Testis (tissue), 2 donors: ENCODE measurements at regions not wholly inside any gene's neighbourhood (a gene's known extent, or its start where the extent isn't known, plus 50 kb on each side); places are given as distances from the start of the nearest gene placed in this dataset.

Experiments used
- DNase-seq: peaks from one replicate; pipeline ENCODE4 v3.0.0-alpha.2; 2019
- H3K27ac ChIP-seq, 2 donors: fragments of 200-600 bp; sonication (generic); one replicate each; pipeline ENCODE4 v1.5.1; 2019
- H3K27me3 ChIP-seq: fragments of 200-600 bp; sonication (generic); one replicate; pipeline ENCODE4 v1.5.1; 2019
- H3K36me3 ChIP-seq: fragments of 200-600 bp; sonication (generic); one replicate; pipeline ENCODE4 v1.5.1; 2017; ENCODE audit warnings: low read depth; ENCODE audit errors: missing control alignments
- H3K4me1 ChIP-seq: fragments of 200-600 bp; sonication (generic); one replicate; pipeline ENCODE4 v1.5.1; 2019
- H3K4me3 ChIP-seq, 2 donors: fragments of 200-600 bp; sonication (generic); one replicate each; pipeline ENCODE4 v1.5.1; 2017 to 2019
- H3K9me3 ChIP-seq: fragments of 200-600 bp; sonication (generic); one replicate; pipeline ENCODE4 v1.5.1; 2017
- POLR2A ChIP-seq: fragments of 450-650 bp; IDR thresholded peaks from one replicate; pipeline ENCODE4 v1.6.1; 2017; ENCODE audit warnings: antibody characterized with exemption, mild to moderate bottlenecking, moderate library complexity
- WGBS, 2 donors: methylation state at CpG; one replicate each; pipeline ENCODE4 v1.1.5; 2018; 5-methylcytosine and 5-hydroxymethylcytosine counted together
- intact Hi-C: fragments of 100-400 bp; cut with DNase I; formaldehyde crosslinking; loops from one replicate; pipeline ENCODE4 v1.15.1; 2023; ENCODE audit warnings: low total_unique reads
- TF ChIP-seq, protein P1 (sequence below), 3 experiments: fragments of 450-650 bp in 2 of 3; fragments of 200-600 bp in 1 of 3; sonication (generic) in 1 of 3; IDR thresholded peaks; one replicate each; pipeline ENCODE4 v1.5.1; 2016 to 2019; ENCODE audit warnings: antibody characterized with exemption in 3 of 3, mild to moderate bottlenecking in 2 of 3, moderate library complexity in 1 of 3

DNA sequence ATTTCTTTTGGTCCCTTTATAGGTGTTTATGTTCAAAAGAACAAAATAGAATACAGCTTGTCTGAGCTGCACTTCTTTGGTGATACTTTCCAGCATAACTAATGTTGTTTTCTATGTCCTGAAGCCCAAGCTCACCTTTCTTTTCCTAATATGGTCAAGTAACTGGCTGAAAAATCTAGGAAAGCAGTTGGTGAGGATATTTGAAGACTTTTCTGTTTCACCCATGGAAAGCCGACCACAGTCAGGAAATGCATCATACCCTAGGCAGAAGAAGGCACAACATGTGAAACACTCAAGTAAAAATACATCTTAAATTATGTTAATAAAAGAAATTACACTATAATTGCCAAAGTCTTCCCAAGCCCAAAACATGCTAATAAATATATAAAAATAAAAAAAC lies 337.0 kb downstream of the PDGFC start:
- Histone ChIP-seq H3K4me3 (no peak overlapping the region), H3K4me1 (no peaks in the 10 kb centered on the region), H3K27ac (no peak overlapping the region), H3K9me3 (no peaks in the 10 kb centered on the region), H3K27me3 (no peaks in the 10 kb centered on the region), H3K36me3 (no peaks in the 10 kb centered on the region)
- WGBS, 2 donors, result 81 to 84% methylated on average over 1 of the region's 1 CpG
- TF ChIP-seq POLR2A, result no peak
- TF ChIP-seq, protein P1, sequence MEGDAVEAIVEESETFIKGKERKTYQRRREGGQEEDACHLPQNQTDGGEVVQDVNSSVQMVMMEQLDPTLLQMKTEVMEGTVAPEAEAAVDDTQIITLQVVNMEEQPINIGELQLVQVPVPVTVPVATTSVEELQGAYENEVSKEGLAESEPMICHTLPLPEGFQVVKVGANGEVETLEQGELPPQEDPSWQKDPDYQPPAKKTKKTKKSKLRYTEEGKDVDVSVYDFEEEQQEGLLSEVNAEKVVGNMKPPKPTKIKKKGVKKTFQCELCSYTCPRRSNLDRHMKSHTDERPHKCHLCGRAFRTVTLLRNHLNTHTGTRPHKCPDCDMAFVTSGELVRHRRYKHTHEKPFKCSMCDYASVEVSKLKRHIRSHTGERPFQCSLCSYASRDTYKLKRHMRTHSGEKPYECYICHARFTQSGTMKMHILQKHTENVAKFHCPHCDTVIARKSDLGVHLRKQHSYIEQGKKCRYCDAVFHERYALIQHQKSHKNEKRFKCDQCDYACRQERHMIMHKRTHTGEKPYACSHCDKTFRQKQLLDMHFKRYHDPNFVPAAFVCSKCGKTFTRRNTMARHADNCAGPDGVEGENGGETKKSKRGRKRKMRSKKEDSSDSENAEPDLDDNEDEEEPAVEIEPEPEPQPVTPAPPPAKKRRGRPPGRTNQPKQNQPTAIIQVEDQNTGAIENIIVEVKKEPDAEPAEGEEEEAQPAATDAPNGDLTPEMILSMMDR (IDR thresholded peaks at IDR 0.05), result no peak
- no peak for DNase-seq
- intact Hi-C loops, result no loop called here

- 80 to 88% methylated on average over 5 of the region's 5 CpGs for WGBS, 2 donors
- no peaks in the 10 kb centered on the region for H3K27me3 ChIP-seq
- no peak overlapping the region for H3K27ac ChIP-seq
- no peak for TF ChIP-seq POLR2A
- TF ChIP-seq, protein P1 (IDR thresholded peaks at IDR 0.05), result no peak
- no peaks in the 10 kb centered on the region for H3K4me1 ChIP-seq
- H3K36me3 ChIP-seq, result no peaks in the 10 kb centered on the region
- no peaks in the 10 kb centered on the region for H3K9me3 ChIP-seq
- no peak for DNase-seq
- no peak overlapping the region for H3K4me3 ChIP-seq
- intact Hi-C loops, result no loop called here
Measured at GRCh38 chr4:156633847-156634246, 337.8 kb downstream of the PDGFC start.

- Histone ChIP-seq H3K4me1 (no peaks in the 10 kb centered on the region), H3K9me3 (no peaks in the 10 kb centered on the region), H3K27me3 (no peaks in the 10 kb centered on the region), H3K4me3 (no peak overlapping the region), H3K27ac (no peak overlapping the region), H3K36me3 (no peaks in the 10 kb centered on the region)
- intact Hi-C loops, result no loop called here
- TF ChIP-seq, protein P1 (IDR thresholded peaks at IDR 0.05), result no peak
- no peak for TF ChIP-seq POLR2A
- 72 to 81% methylated on average over 3 of the region's 3 CpGs for WGBS, 2 donors
- DNase-seq, result no peak
Measured at GRCh38 chr4:156628858-156629257, 342.7 kb downstream of the PDGFC start.

- TF ChIP-seq, protein P1 (IDR thresholded peaks at IDR 0.05), result no peak
- TF ChIP-seq POLR2A, result no peak
- H3K9me3 ChIP-seq, result no peaks in the 10 kb centered on the region
- WGBS, 2 donors, result 89 to 94% methylated on average over 3 of the region's 3 CpGs
- no peaks in the 10 kb centered on the region for H3K27me3 ChIP-seq
- no peak for DNase-seq
- H3K4me1 ChIP-seq, result no peaks in the 10 kb centered on the region
- H3K27ac ChIP-seq, result no peak overlapping the region
- H3K36me3 ChIP-seq, result no peaks in the 10 kb centered on the region
- intact Hi-C loops, result no loop called here
- H3K4me3 ChIP-seq, result no peak overlapping the region
Measured at GRCh38 chr4:156623376-156623775, 348.2 kb downstream of the PDGFC start.

- H3K27ac ChIP-seq, result no peak overlapping the region
- TF ChIP-seq POLR2A, result no peak
- TF ChIP-seq, protein P1 (IDR thresholded peaks at IDR 0.05), result no peak
- H3K36me3 ChIP-seq, result no peaks in the 10 kb centered on the region
- no peak for DNase-seq
- H3K9me3 ChIP-seq, result no peaks in the 10 kb centered on the region
- intact Hi-C loops, result no loop called here
- no peak overlapping the region for H3K4me3 ChIP-seq
- no peaks in the 10 kb centered on the region for H3K27me3 ChIP-seq
- H3K4me1 ChIP-seq, result no peaks in the 10 kb centered on the region
- 88 to 100% methylated on average over 1 of the region's 1 CpG for WGBS, 2 donors
Measured at GRCh38 chr4:156620786-156621185, 350.8 kb downstream of the PDGFC start.
